Endothelial cell of umbilical vein (primary cell): ENCODE measurements at regions not wholly inside any gene's neighbourhood (a gene's known extent, or its start where the extent isn't known, plus 50 kb on each side); places are given as distances from the start of the nearest gene placed in this dataset.

Experiments
- EZH2 ChIP-seq: IDR thresholded peaks from 2 replicates; pipeline ENCODE4 v1.6.1; 2012; ENCODE audit warnings: borderline replicate concordance, low read depth, mild to moderate bottlenecking, moderate library complexity, low read length, inconsistent platforms; ENCODE audit not compliant: severe bottlenecking
- GATA2 ChIP-seq: IDR thresholded peaks from 2 replicates; pipeline ENCODE4 v1.7.0; 2011; ENCODE audit warnings: low read depth, mild to moderate bottlenecking, moderate library complexity, mixed read lengths, low read length; ENCODE audit not compliant: insufficient read length, insufficient read depth
- MYC ChIP-seq: IDR thresholded peaks from one replicate; pipeline ENCODE4 v1.6.1; 2011; ENCODE audit warnings: mild to moderate bottlenecking, low read depth, low read length
- POLR2A ChIP-seq: IDR thresholded peaks from 2 replicates; pipeline ENCODE4 v1.6.1; 2012; ENCODE audit warnings: low read depth, mild to moderate bottlenecking, control low read depth, low read length
- POLR2AphosphoS5 ChIP-seq: IDR thresholded peaks from 2 replicates; pipeline ENCODE4 v1.6.1; 2012; ENCODE audit warnings: low read depth, mild to moderate bottlenecking, control low read depth, low read length, moderate library complexity; ENCODE audit not compliant: insufficient read depth
- TF ChIP-seq, protein P1 (sequence below), 2 donors: IDR thresholded peaks; 1 replicate in 1 of 2; 2 replicates in 1 of 2; pipeline ENCODE4 v1.5.1; 2011; ENCODE audit warnings: low read length in 2 of 2, mild to moderate bottlenecking in 2 of 2, moderate library complexity in 2 of 2, control low read depth in 1 of 2, inconsistent platforms in 1 of 2, low read depth in 1 of 2; ENCODE audit not compliant: insufficient read depth in 1 of 2; ENCODE audit errors: extremely low read depth in 1 of 2
- TF ChIP-seq, protein P2 (sequence below): IDR thresholded peaks from 2 replicates; pipeline ENCODE4 v1.6.1; 2011; ENCODE audit not compliant: insufficient read depth, insufficient read length

- TF ChIP-seq EZH2 (no peak), POLR2A (no peak), POLR2AphosphoS5 (no peak), GATA2 (no peak), MYC (no peak)
- TF ChIP-seq, protein P1, sequence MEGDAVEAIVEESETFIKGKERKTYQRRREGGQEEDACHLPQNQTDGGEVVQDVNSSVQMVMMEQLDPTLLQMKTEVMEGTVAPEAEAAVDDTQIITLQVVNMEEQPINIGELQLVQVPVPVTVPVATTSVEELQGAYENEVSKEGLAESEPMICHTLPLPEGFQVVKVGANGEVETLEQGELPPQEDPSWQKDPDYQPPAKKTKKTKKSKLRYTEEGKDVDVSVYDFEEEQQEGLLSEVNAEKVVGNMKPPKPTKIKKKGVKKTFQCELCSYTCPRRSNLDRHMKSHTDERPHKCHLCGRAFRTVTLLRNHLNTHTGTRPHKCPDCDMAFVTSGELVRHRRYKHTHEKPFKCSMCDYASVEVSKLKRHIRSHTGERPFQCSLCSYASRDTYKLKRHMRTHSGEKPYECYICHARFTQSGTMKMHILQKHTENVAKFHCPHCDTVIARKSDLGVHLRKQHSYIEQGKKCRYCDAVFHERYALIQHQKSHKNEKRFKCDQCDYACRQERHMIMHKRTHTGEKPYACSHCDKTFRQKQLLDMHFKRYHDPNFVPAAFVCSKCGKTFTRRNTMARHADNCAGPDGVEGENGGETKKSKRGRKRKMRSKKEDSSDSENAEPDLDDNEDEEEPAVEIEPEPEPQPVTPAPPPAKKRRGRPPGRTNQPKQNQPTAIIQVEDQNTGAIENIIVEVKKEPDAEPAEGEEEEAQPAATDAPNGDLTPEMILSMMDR (IDR thresholded peaks at IDR 0.05; ENCODE audit: extremely low read depth in 1 of 2, insufficient read depth in 1 of 2, low read depth in 1 of 2, low read length in 2 of 2) = no peak
- TF ChIP-seq, protein P2, sequence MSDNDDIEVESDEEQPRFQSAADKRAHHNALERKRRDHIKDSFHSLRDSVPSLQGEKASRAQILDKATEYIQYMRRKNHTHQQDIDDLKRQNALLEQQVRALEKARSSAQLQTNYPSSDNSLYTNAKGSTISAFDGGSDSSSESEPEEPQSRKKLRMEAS = no peak
Observed at GRCh38 chr4:123034023-123034422, 111.6 kb upstream of the NUDT6 start.
